GM13977 (cell line): ENCODE measurements at regions not wholly inside any gene's neighbourhood (a gene's known extent, or its start where the extent isn't known, plus 50 kb on each side); places are given as distances from the start of the nearest gene placed in this dataset.

ENCODE experiments used
- DNase-seq: peaks from one replicate; pipeline ENCODE4 v3.0.0; 2012; ENCODE audit warnings: low spot score
- CTCF ChIP-seq: IDR thresholded peaks from 2 replicates; pipeline ENCODE4 v1.5.1; 2012; ENCODE audit warnings: mild to moderate bottlenecking, control low read depth; ENCODE audit not compliant: insufficient read depth; ENCODE audit errors: extremely low read depth, missing control alignments
- in situ Hi-C: fragments of 300-500 bp; cut with MboI; formaldehyde crosslinking; loops from one replicate; pipeline ENCODE4 v1.12.0; 2022; ENCODE audit warnings: low sequenced_read_pairs, low pct_unique_long_range_greater_than_20kb, mixed read lengths, inconsistent platforms; ENCODE audit not compliant: unreplicated experiment

- DNase-seq: no peak
- TF ChIP-seq CTCF: no peak
- in situ Hi-C loops: no loop called here
Observed at GRCh38 chr7:98687111-98687751, 70.1 kb downstream of the NPTX2 start.

- TF ChIP-seq CTCF: no peak
- in situ Hi-C loops: no loop called here
- DNase-seq: no peak
Observed at GRCh38 chr7:98691619-98692018, 74.5 kb downstream of the NPTX2 start.

GRCh38 chr7:98697083-98697482 lies 80.0 kb downstream of the NPTX2 start:
- no peak for TF ChIP-seq CTCF
- in situ Hi-C loops: no loop called here
- DNase-seq: no peak

GRCh38 chr7:98697485-98698240 lies 80.6 kb downstream of the NPTX2 start:
- no peak for DNase-seq
- in situ Hi-C loops: no loop called here
- no peak for TF ChIP-seq CTCF

GRCh38 chr7:98698976-98699375 lies 81.9 kb downstream of the NPTX2 start:
- DNase-seq: no peak
- no peak for TF ChIP-seq CTCF
- in situ Hi-C loops: no loop called here

- no peak for DNase-seq
- no peak for TF ChIP-seq CTCF
- in situ Hi-C loops: no loop called here
Observed at GRCh38 chr7:98700533-98700932, 83.4 kb downstream of the NPTX2 start.
